Neural progenitor cell (in vitro differentiated cells): ENCODE measurements at regions not wholly inside any gene's neighbourhood (a gene's known extent, or its start where the extent isn't known, plus 50 kb on each side); places are given as distances from the start of the nearest gene placed in this dataset.

ENCODE experiments used
- DNase-seq: peaks from one replicate; pipeline ENCODE4 v3.0.0-alpha.2; 2016; ENCODE audit warnings: low spot score
- H2AFZ ChIP-seq: fragments of 200-600 bp; sonication (generic); replicated peaks from 2 replicates; pipeline ENCODE4 v1.6.1; 2016; ENCODE audit warnings: antibody characterized with exemption
- H3F3A ChIP-seq: fragments of 200-600 bp; sonication (generic); 2 replicates; pipeline ENCODE4 v1.6.1; 2016; ENCODE audit warnings: antibody characterized with exemption, low read depth
- H3K27ac ChIP-seq: fragments of 200-600 bp; sonication (generic); 2 replicates; pipeline ENCODE4 v1.5.1; 2016; ENCODE audit warnings: mild to moderate bottlenecking
- H3K27me3 ChIP-seq: fragments of 200-600 bp; sonication (generic); 2 replicates; pipeline ENCODE4 v1.6.1; 2016; ENCODE audit warnings: mild to moderate bottlenecking, moderate library complexity
- H3K36me3 ChIP-seq: fragments of 200-600 bp; sonication (generic); 2 replicates; pipeline ENCODE4 v1.5.1; 2016
- H3K4me1 ChIP-seq: fragments of 200-600 bp; sonication (generic); 2 replicates; pipeline ENCODE4 v1.6.1; 2016; ENCODE audit warnings: mixed run types
- H3K4me2 ChIP-seq: fragments of 200-600 bp; sonication (generic); 2 replicates; pipeline ENCODE4 v1.6.1; 2016
- H3K4me3 ChIP-seq: fragments of 200-600 bp; sonication (generic); 2 replicates; pipeline ENCODE4 v1.5.1; 2016
- H3K79me2 ChIP-seq: fragments of 200-600 bp; sonication (generic); 2 replicates; pipeline ENCODE4 v1.6.1; 2016; ENCODE audit warnings: low read depth
- H3K9ac ChIP-seq: fragments of 200-600 bp; sonication (generic); 2 replicates; pipeline ENCODE4 v1.6.1; 2016
- H3K9me3 ChIP-seq: fragments of 200-600 bp; sonication (generic); 2 replicates; pipeline ENCODE4 v1.5.1; 2016; ENCODE audit warnings: low read depth
- H4K20me1 ChIP-seq: fragments of 200-600 bp; sonication (generic); 2 replicates; pipeline ENCODE4 v1.6.1; 2016; ENCODE audit warnings: low read depth
- H3K27ac Mint-ChIP-seq: 3 replicates; pipeline ENCODE4 v1.8.0; 2021; ENCODE audit warnings: mixed read lengths
- H3K27me3 Mint-ChIP-seq: 2 replicates; pipeline ENCODE4 v1.8.0; 2022; ENCODE audit warnings: low read depth, mild to moderate bottlenecking, inconsistent platforms, moderate library complexity, mixed read lengths; ENCODE audit not compliant: insufficient read depth
- H3K36me3 Mint-ChIP-seq: 3 replicates; pipeline ENCODE4 v1.8.0; 2021; ENCODE audit warnings: mixed read lengths
- H3K4me1 Mint-ChIP-seq: 3 replicates; pipeline ENCODE4 v1.8.0; 2021; ENCODE audit warnings: mixed read lengths
- H3K4me3 Mint-ChIP-seq: 3 replicates; pipeline ENCODE4 v1.8.0; 2021; ENCODE audit warnings: mild to moderate bottlenecking, moderate library complexity, mixed read lengths
- H3K9me3 Mint-ChIP-seq: 3 replicates; pipeline ENCODE4 v1.8.0; 2020; ENCODE audit warnings: mixed read lengths
- EZH2 ChIP-seq: fragments of 200-600 bp; sonication (generic); IDR thresholded peaks from 2 replicates; pipeline ENCODE4 v1.6.1; 2017; ENCODE audit warnings: antibody characterized with exemption, mild to moderate bottlenecking, moderate library complexity
- EZH2phosphoT487 ChIP-seq: fragments of 200-600 bp; sonication (generic); IDR thresholded peaks from 2 replicates; pipeline ENCODE4 v1.6.1; 2017; ENCODE audit warnings: antibody characterized with exemption
- TF ChIP-seq, protein P1 (sequence below): fragments of 200-600 bp; sonication (generic); IDR thresholded peaks from 2 replicates; pipeline ENCODE4 v1.5.1; 2017; ENCODE audit warnings: antibody characterized with exemption, mild to moderate bottlenecking

DNA sequence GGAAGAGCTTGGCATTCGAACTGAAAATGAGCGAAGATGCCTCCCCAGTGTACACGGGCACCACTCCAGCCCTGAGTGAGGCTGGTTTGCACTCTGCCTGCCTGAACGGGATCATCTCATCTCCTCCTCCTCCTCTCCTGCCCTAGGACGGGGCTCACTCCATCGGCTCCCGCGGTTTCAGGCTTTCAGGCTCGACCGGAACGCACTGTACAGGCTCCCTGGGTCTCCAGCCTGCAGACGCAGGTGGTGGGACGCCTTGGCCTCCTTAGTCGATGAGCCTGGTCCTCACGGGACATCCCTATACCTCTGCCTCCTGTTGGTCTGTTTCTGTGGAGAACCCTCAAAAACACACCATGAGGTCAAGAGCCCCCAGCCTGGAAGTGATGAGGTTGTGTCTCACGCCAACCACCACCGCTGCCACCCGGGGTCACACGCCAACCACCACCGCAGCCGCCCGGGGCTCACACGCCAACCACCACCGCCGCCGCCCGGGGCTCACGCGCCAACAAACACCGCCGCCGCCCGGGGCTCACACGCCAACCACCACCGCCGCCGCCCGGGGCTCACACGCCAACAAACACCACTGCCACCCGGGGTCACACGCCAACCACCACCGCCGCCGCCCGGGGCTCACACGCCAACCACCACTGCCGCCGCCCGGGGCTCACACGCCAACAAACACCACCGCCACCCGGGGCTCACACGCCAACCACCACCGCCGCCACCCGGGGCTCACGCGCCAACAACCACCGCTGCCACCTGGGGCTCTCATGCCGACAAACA lies 56.3 kb downstream of the FOXL3 start:
- no peak overlapping the region for H3K27ac Mint-ChIP-seq
- Histone ChIP-seq H3K27me3 (no peaks in the 10 kb centered on the region), H3K4me2 (no peak overlapping the region), H3K4me3 (no peak overlapping the region), H3K79me2 (no peaks in the 10 kb centered on the region), H2AFZ (no peak overlapping the region), H4K20me1 (no peaks in the 10 kb centered on the region), H3K36me3 (no peaks in the 10 kb centered on the region), H3F3A (no peaks in the 10 kb centered on the region), H3K9me3 (no peaks in the 10 kb centered on the region), H3K27ac (no peak overlapping the region), H3K4me1 (no peaks in the 10 kb centered on the region), H3K9ac (no peak overlapping the region)
- no peak for DNase-seq
- H3K27me3 Mint-ChIP-seq, result peaks cover 4% of the 10 kb centered on the region
- H3K36me3 Mint-ChIP-seq, result no peaks in the 10 kb centered on the region
- TF ChIP-seq, protein P1, sequence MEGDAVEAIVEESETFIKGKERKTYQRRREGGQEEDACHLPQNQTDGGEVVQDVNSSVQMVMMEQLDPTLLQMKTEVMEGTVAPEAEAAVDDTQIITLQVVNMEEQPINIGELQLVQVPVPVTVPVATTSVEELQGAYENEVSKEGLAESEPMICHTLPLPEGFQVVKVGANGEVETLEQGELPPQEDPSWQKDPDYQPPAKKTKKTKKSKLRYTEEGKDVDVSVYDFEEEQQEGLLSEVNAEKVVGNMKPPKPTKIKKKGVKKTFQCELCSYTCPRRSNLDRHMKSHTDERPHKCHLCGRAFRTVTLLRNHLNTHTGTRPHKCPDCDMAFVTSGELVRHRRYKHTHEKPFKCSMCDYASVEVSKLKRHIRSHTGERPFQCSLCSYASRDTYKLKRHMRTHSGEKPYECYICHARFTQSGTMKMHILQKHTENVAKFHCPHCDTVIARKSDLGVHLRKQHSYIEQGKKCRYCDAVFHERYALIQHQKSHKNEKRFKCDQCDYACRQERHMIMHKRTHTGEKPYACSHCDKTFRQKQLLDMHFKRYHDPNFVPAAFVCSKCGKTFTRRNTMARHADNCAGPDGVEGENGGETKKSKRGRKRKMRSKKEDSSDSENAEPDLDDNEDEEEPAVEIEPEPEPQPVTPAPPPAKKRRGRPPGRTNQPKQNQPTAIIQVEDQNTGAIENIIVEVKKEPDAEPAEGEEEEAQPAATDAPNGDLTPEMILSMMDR, result no peak
- TF ChIP-seq EZH2, result no peak
- TF ChIP-seq EZH2phosphoT487, result no peak
- peaks cover 8% of the 10 kb centered on the region for H3K9me3 Mint-ChIP-seq
- peaks cover 9% of the 10 kb centered on the region for H3K4me1 Mint-ChIP-seq
- H3K4me3 Mint-ChIP-seq, result no peak overlapping the region

DNA sequence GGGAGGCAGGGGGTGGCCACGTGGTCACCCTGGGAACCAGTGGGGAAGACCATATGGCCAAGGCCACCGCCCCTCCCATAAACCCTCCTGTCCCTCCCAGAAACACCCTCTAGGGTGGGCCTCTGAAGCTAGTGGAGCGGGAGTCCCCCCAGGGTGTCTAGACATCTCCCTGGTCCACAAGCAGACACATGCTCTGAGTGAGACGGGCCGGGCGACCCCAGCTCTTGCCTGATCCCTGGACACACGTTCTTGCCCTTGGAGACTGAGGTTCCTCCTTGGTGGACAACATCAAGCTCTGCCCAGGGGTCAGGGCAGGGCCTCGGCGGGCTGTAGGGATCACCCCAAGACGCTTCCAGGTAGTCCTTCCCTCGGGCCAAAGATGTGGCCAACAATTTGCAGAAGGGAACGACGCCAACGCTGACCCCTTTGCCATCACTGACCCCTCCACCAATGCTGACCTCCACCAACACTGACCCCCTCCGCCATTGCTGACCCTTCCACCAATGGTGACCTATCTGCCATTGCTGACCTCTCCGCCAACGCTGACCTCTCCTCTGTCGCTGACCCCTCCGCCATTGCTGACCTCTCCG lies 57.1 kb downstream of the FOXL3 start:
- H3K9me3 Mint-ChIP-seq, result peaks cover 8% of the 10 kb centered on the region
- Histone ChIP-seq H3K27me3 (no peaks in the 10 kb centered on the region), H3K27ac (no peak overlapping the region), H3K4me1 (no peaks in the 10 kb centered on the region), H4K20me1 (no peaks in the 10 kb centered on the region), H3K79me2 (no peaks in the 10 kb centered on the region), H2AFZ (no peak overlapping the region), H3K9ac (no peak overlapping the region), H3F3A (no peaks in the 10 kb centered on the region), H3K9me3 (no peaks in the 10 kb centered on the region), H3K4me2 (no peak overlapping the region), H3K36me3 (no peaks in the 10 kb centered on the region), H3K4me3 (no peak overlapping the region)
- no peak overlapping the region for H3K27ac Mint-ChIP-seq
- peaks cover 4% of the 10 kb centered on the region for H3K27me3 Mint-ChIP-seq
- H3K36me3 Mint-ChIP-seq, result no peaks in the 10 kb centered on the region
- TF ChIP-seq EZH2 (no peak), EZH2phosphoT487 (no peak)
- TF ChIP-seq, protein P1, result no peak
- H3K4me3 Mint-ChIP-seq, result no peak overlapping the region
- DNase-seq, result no peak
- H3K4me1 Mint-ChIP-seq, result peaks cover 11% of the 10 kb centered on the region

DNA sequence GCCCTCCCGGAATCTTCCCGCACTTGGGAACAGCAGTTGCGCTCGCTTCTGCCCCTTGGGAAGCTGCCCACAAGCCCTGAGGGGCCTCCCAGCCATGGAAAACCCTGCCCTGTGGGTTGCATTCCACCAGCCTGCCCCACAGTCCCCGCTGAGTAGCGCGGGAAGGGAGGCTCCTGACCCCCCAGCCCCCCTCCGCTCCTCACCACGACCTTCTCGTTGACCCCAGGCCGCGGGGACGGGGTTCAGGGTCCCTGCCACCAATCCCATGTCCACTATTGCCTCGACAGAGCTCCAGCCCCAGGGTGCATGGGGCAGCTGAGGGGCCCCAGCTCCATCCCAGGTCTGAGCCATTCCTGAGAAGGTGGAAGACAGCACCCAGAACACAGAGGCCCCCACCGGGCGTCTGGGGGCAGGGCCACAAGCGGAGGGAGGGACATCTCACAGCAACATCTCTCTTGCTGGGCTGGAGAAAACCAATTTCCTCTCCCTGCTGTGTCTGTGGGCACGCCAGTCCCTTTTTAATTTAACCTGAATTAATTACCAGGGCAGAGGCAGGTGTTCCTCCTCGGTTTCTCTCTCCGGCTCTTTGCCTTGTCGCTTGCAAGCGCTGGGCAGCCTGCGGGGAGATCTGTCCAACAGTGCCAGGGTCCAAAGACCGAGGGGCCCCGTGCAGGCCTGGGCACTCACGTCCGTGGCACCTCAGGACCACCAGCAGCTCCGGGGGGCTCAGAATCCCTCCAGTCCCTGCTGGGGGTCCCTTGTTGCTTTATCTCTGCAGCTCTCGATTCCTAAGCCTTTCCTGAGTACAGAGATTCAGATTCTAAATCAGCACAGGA lies 57.9 kb downstream of the FOXL3 start:
- H3K9ac ChIP-seq, result no peak overlapping the region
- H3K36me3 Mint-ChIP-seq, result no peaks in the 10 kb centered on the region
- no peaks in the 10 kb centered on the region for H3K36me3 ChIP-seq
- H3K27ac Mint-ChIP-seq, result no peak overlapping the region
- H3K9me3 ChIP-seq, result no peaks in the 10 kb centered on the region
- H3F3A ChIP-seq, result no peaks in the 10 kb centered on the region
- H3K4me2 ChIP-seq, result no peak overlapping the region
- no peak overlapping the region for H3K4me3 ChIP-seq
- peaks cover 7% of the 10 kb centered on the region for H3K4me1 Mint-ChIP-seq
- H3K79me2 ChIP-seq, result no peaks in the 10 kb centered on the region
- no peak overlapping the region for H3K4me3 Mint-ChIP-seq
- H3K27me3 ChIP-seq, result no peaks in the 10 kb centered on the region
- H3K27ac ChIP-seq, result no peak overlapping the region
- H3K9me3 Mint-ChIP-seq, result peaks cover 8% of the 10 kb centered on the region
- no peaks in the 10 kb centered on the region for H4K20me1 ChIP-seq
- TF ChIP-seq EZH2 (no peak), EZH2phosphoT487 (no peak)
- TF ChIP-seq, protein P1, result no peak
- H2AFZ ChIP-seq, result no peak overlapping the region
- H3K4me1 ChIP-seq, result no peaks in the 10 kb centered on the region
- DNase-seq, result no peak
- H3K27me3 Mint-ChIP-seq, result peaks cover 4% of the 10 kb centered on the region
